ENCODE measurements at regions not wholly inside any gene's neighbourhood (a gene's known extent, or its start where the extent isn't known, plus 50 kb on each side); places are given as distances from the start of the nearest gene placed in this dataset.

- TF ChIP-seq CTCF (IDR thresholded peaks at IDR 0.05; ENCODE audit: low read depth, low read length) (no peak), EZH2phosphoT487 (IDR thresholded peaks at IDR 0.05; ENCODE audit: low read depth) (no peak)
Measured at GRCh38 chr20:37457921-37458320, 63.1 kb upstream of the NNAT start.

Measured in OCI-LY3 (cell line).